ENCODE measurements at regions not wholly inside any gene's neighbourhood (a gene's known extent, or its start where the extent isn't known, plus 50 kb on each side); places are given as distances from the start of the nearest gene placed in this dataset.

GRCh38 chr16:5461141-5461540, 363.5 kb upstream of the EEF2KMT start:
- TF ChIP-seq, protein P1, sequence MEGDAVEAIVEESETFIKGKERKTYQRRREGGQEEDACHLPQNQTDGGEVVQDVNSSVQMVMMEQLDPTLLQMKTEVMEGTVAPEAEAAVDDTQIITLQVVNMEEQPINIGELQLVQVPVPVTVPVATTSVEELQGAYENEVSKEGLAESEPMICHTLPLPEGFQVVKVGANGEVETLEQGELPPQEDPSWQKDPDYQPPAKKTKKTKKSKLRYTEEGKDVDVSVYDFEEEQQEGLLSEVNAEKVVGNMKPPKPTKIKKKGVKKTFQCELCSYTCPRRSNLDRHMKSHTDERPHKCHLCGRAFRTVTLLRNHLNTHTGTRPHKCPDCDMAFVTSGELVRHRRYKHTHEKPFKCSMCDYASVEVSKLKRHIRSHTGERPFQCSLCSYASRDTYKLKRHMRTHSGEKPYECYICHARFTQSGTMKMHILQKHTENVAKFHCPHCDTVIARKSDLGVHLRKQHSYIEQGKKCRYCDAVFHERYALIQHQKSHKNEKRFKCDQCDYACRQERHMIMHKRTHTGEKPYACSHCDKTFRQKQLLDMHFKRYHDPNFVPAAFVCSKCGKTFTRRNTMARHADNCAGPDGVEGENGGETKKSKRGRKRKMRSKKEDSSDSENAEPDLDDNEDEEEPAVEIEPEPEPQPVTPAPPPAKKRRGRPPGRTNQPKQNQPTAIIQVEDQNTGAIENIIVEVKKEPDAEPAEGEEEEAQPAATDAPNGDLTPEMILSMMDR (IDR thresholded peaks at IDR 0.05 in 4 of 5, conservative IDR thresholded peaks at IDR 0.05 in 1 of 5): no peak
- no peak for TF ChIP-seq POLR2A (IDR thresholded peaks at IDR 0.05)
